HEK293T (cell line): ENCODE measurements at regions not wholly inside any gene's neighbourhood (a gene's known extent, or its start where the extent isn't known, plus 50 kb on each side); places are given as distances from the start of the nearest gene placed in this dataset.

Experiments
- CTBP1 ChIP-seq: fragments of 450-650 bp; IDR thresholded peaks from 2 replicates; pipeline ENCODE4 v1.6.1; 2016; ENCODE audit warnings: borderline replicate concordance
- ELF4 ChIP-seq: fragments of 450-650 bp; IDR thresholded peaks from 2 replicates; pipeline ENCODE4 v1.6.1; 2017; ENCODE audit warnings: antibody characterized with exemption
- FOXA1 ChIP-seq: fragments of 450-650 bp; IDR thresholded peaks from 2 replicates; pipeline ENCODE4 v1.6.1; 2016; ENCODE audit warnings: mild to moderate bottlenecking
- NFRKB ChIP-seq: fragments of 450-650 bp; IDR thresholded peaks from 2 replicates; pipeline ENCODE4 v1.6.1; 2016; ENCODE audit warnings: mild to moderate bottlenecking, moderate library complexity
- SP1 ChIP-seq: fragments of 450-650 bp; IDR thresholded peaks from 2 replicates; pipeline ENCODE4 v1.6.1; 2017
- SUZ12 ChIP-seq: fragments of 450-650 bp; IDR thresholded peaks from 2 replicates; pipeline ENCODE4 v1.6.1; 2016; ENCODE audit warnings: mild to moderate bottlenecking
- TARDBP ChIP-seq: fragments of 450-650 bp; IDR thresholded peaks from 2 replicates; pipeline ENCODE4 v1.6.1; 2016

GRCh38 chrX:79281775-79282174, 85.4 kb downstream of the ITM2A start:
- no peak for TF ChIP-seq TARDBP
- TF ChIP-seq NFRKB: no peak
- no peak for TF ChIP-seq CTBP1
- TF ChIP-seq ELF4: no peak
- no peak for TF ChIP-seq SP1
- no peak for TF ChIP-seq FOXA1
- no peak for TF ChIP-seq SUZ12
